Gastrocnemius medialis (tissue), 4 donors: ENCODE measurements at regions not wholly inside any gene's neighbourhood (a gene's known extent, or its start where the extent isn't known, plus 50 kb on each side); places are given as distances from the start of the nearest gene placed in this dataset.

ENCODE experiments used
- ATAC-seq, 2 donors: fragments of 150-250 bp; one replicate each; pipeline ENCODE4 v1.9.1; 2016
- DNase-seq, 2 donors: peaks; one replicate each; pipeline ENCODE4 v3.0.0-alpha.2; 2019
- H3K27ac ChIP-seq, 4 donors: fragments of 200-600 bp; sonication (generic); 1 replicate in 1 of 4; 2 replicates in 3 of 4; pipeline ENCODE4 v1.5.1; 2016 to 2018; ENCODE audit warnings: mild to moderate bottlenecking in 2 of 4, moderate library complexity in 1 of 4
- H3K27me3 ChIP-seq, 3 donors: fragments of 200-600 bp; sonication (generic) in 2 of 3; 1 replicate in 1 of 3; 2 replicates in 2 of 3; pipeline versions ENCODE4 v1.5.1 to v1.6.0; 2016 to 2019; ENCODE audit warnings: mild to moderate bottlenecking in 1 of 3, moderate library complexity in 1 of 3
- H3K36me3 ChIP-seq, 2 donors: fragments of 200-600 bp; sonication (generic) in 1 of 2; one replicate each; pipeline ENCODE4 v1.5.1; 2017 to 2018
- H3K4me1 ChIP-seq, 2 donors: fragments of 200-600 bp; sonication (generic) in 1 of 2; one replicate each; pipeline ENCODE4 v1.5.1; 2016 to 2017; ENCODE audit warnings: mild to moderate bottlenecking in 2 of 2
- H3K4me3 ChIP-seq, 4 donors: fragments of 200-600 bp; sonication (generic) in 3 of 4; 1 replicate in 1 of 4; 2 replicates in 3 of 4; pipeline ENCODE4 v1.5.1; 2016 to 2019; ENCODE audit warnings: mild to moderate bottlenecking in 2 of 4
- H3K9me3 ChIP-seq, 3 donors: fragments of 200-600 bp; sonication (generic) in 2 of 3; 1 replicate in 1 of 3; 2 replicates in 2 of 3; pipeline ENCODE4 v1.5.1; 2016 to 2019
- CTCF ChIP-seq, 5 experiments: fragments of 450-650 bp in 3 of 5; fragments of 200-600 bp in 2 of 5; sonication (generic) in 2 of 5; IDR thresholded peaks in 4 of 5; conservative IDR thresholded peaks in 1 of 5; 1 replicate in 4 of 5; 2 replicates in 1 of 5; pipeline ENCODE4 v1.5.1; 2016 to 2019; ENCODE audit warnings: antibody characterized with exemption in 5 of 5, mild to moderate bottlenecking in 3 of 5, moderate library complexity in 3 of 5
- POLR2A ChIP-seq, 2 donors: fragments of 450-650 bp; IDR thresholded peaks; one replicate each; pipeline ENCODE4 v1.6.1; 2017; ENCODE audit warnings: antibody characterized with exemption in 2 of 2, mild to moderate bottlenecking in 2 of 2, moderate library complexity in 2 of 2
- in situ Hi-C, 4 donors: fragments of 200-750 bp; cut with MboI; loops; one replicate each; pipeline versions ENCODE4 v1.15.0 to v1.8.0; 2017; ENCODE audit warnings: low sequenced_read_pairs in 4 of 4
- intact Hi-C: fragments of 100-400 bp; cut with DNase I; formaldehyde crosslinking; loops from one replicate; pipeline ENCODE4 v1.15.1; 2023; ENCODE audit warnings: low total_unique reads

- intact Hi-C loops: no loop called here
Measured at GRCh38 chr3:35944926-35945710, 305.8 kb downstream of the ARPP21 start.

GRCh38 chr3:35946121-35946853 lies 307.0 kb downstream of the ARPP21 start:
- in situ Hi-C loops: no loop called here
- Histone ChIP-seq H3K36me3 (no peaks in the 10 kb centered on the region), H3K9me3 (no peaks in the 10 kb centered on the region), H3K4me3 (no peak overlapping the region), H3K4me1 (no peaks in the 10 kb centered on the region), H3K27me3 (no peaks in the 10 kb centered on the region), H3K27ac (no peak overlapping the region)
- intact Hi-C loops: no loop called here
- no peak for TF ChIP-seq CTCF (IDR thresholded peaks at IDR 0.05 in 4 of 5, conservative IDR thresholded peaks at IDR 0.05 in 1 of 5)
- TF ChIP-seq POLR2A (IDR thresholded peaks at IDR 0.05): no peak
- no peak for ATAC-seq
- no peak for DNase-seq

More at GRCh38 chr3:35944926-35945710, 305.8 kb downstream of the ARPP21 start:
- ATAC-seq (no peak), DNase-seq (no peak)
- Histone ChIP-seq H3K27me3 (no peaks in the 10 kb centered on the region), H3K27ac (no peak overlapping the region), H3K4me3 (no peak overlapping the region), H3K9me3 (no peaks in the 10 kb centered on the region), H3K36me3 (no peaks in the 10 kb centered on the region), H3K4me1 (no peaks in the 10 kb centered on the region)
- TF ChIP-seq POLR2A (IDR thresholded peaks at IDR 0.05) (no peak), CTCF (IDR thresholded peaks at IDR 0.05 in 4 of 5, conservative IDR thresholded peaks at IDR 0.05 in 1 of 5) (no peak)
- in situ Hi-C loops: no loop called here

GRCh38 chr3:35946854-35947515 lies 307.7 kb downstream of the ARPP21 start:
- no peak for ATAC-seq
- Histone ChIP-seq H3K27me3 (no peaks in the 10 kb centered on the region), H3K9me3 (no peaks in the 10 kb centered on the region), H3K4me3 (no peak overlapping the region), H3K36me3 (no peaks in the 10 kb centered on the region), H3K27ac (no peak overlapping the region), H3K4me1 (no peaks in the 10 kb centered on the region)
- TF ChIP-seq CTCF (IDR thresholded peaks at IDR 0.05 in 4 of 5, conservative IDR thresholded peaks at IDR 0.05 in 1 of 5) (no peak), POLR2A (IDR thresholded peaks at IDR 0.05) (no peak)
- in situ Hi-C loops: no loop called here
- no peak for DNase-seq
- intact Hi-C loops: no loop called here

GRCh38 chr3:35950021-35950420 lies 310.7 kb downstream of the ARPP21 start:
- DNase-seq (no peak), ATAC-seq (no peak)
- Histone ChIP-seq H3K27me3 (no peaks in the 10 kb centered on the region), H3K4me1 (no peaks in the 10 kb centered on the region), H3K27ac (no peak overlapping the region), H3K9me3 (no peaks in the 10 kb centered on the region), H3K4me3 (no peak overlapping the region), H3K36me3 (no peaks in the 10 kb centered on the region)
- TF ChIP-seq POLR2A (IDR thresholded peaks at IDR 0.05): no peak
- TF ChIP-seq CTCF (IDR thresholded peaks at IDR 0.05 in 4 of 5, conservative IDR thresholded peaks at IDR 0.05 in 1 of 5): no peak
- in situ Hi-C loops: loop anchor here in 2 of 4 donors (25.0 kb wide), 1 partner anchor 762 kb away; no protein-coding TSS in a partner anchor
- intact Hi-C loops: no loop called here
